ENCODE measurements at regions not wholly inside any gene's neighbourhood (a gene's known extent, or its start where the extent isn't known, plus 50 kb on each side); places are given as distances from the start of the nearest gene placed in this dataset.
A peak's percentile ranks its signal among the peaks of the same experiment; 100 is the strongest.
"Not testable (repeated sequence)": the region's sequence is repeated elsewhere in the genome, so short reads cannot be mapped to it uniquely, and the experiment has no call there.

- no peak for DNase-seq
Measured at GRCh38 chr16:86243571-86244154, 266.7 kb upstream of the FOXF1 start.

DNA sequence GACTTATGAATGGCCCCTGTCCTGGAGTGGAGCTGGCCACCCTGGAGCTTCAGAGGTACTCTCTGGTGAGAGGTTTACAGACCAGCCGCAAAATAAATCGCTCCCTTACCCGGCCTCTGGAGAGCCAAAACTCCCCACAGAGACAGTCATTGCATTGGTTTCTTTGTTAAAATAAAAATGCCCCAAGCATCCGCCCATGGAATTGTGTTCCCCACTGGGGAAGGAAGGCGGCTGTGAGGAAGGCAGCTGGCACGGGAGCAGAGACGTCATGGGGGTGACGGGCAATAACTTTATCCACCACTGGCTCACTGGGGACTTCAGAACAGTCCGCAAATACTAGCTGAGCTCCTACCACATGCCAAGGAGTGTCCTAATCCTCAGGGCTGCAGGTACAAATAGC, 266.2 kb upstream of the FOXF1 start:
- no peak for DNase-seq

GRCh38 chr16:86244936-86245335, 265.4 kb upstream of the FOXF1 start:
- DNase-seq, result no peak

DNA sequence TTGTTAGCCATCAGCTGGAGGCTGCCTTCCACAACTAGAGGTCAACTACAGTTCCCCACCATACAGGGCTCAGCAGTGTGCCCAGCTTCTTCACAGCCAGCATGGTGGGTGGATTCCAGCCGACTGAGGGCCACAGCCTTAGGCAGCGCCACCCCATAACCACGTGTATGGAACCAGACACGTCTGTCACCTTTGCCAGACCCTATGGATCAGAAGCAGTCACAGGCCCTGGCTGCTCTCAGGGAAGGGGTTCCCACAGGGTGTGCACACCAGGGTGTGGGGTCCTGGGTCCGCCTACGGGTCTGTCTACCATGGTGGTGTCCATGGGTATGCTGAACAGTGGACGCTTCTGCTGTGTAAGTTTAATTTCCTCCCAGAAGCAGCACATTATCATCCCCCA, 265.0 kb upstream of the FOXF1 start:
- no peak for DNase-seq

GRCh38 chr16:86245895-86246294, 264.4 kb upstream of the FOXF1 start:
- no peak for DNase-seq

- DNase-seq, result no peak
Measured at GRCh38 chr16:86248310-86248905, 261.9 kb upstream of the FOXF1 start.

GRCh38 chr16:86249631-86250030, 260.7 kb upstream of the FOXF1 start:
- DNase-seq, result no peak

GRCh38 chr16:86251682-86252081, 258.6 kb upstream of the FOXF1 start:
- no peak for DNase-seq

- peak in 1 of 2 experiments; percentile 22 for DNase-seq
Measured at GRCh38 chr16:86252596-86252995, 257.7 kb upstream of the FOXF1 start.

DNA sequence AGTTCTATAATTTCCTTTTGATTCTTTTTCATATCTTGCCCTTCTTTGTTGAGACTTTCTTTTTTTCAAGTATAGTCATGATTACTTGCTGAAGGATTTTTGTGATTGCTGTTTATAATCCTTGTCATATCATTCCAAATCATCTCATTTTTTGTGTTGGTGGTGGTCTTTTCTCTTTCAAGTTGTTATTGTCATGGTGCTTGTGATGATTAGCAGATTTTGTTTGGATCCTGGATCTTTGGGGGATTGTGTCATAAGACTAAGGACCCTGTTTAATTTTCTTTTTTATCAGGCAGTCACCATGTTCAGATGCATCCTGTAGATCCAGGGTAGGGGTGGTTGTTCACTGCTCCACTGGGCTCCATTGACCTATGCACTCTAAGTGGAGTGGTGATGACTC, 254.4 kb upstream of the FOXF1 start:
- DNase-seq, result no peak

- no peak for DNase-seq
Measured at GRCh38 chr16:86256995-86257394, 253.3 kb upstream of the FOXF1 start.

DNA sequence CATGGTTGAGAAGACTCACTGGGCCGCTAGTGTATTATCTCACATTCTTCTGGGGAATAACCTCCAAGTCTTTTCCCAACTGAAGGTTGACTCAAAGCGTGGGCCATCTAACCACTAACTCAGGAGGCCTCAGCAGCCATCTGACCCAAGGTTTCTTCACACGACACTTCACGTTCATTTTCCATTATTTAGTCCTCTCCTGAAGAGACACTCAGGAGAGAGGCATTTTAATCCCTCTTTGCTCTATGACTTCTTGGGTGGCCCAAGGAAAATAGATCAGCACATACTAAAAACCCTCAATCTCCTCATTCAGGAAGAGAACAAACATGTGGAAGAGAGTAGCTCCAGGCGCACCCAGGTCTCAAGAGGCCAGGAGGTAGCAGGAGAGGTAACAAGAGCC, 252.8 kb upstream of the FOXF1 start:
- DNase-seq, result no peak

- DNase-seq, result no peak
Measured at GRCh38 chr16:86258713-86259112, 251.6 kb upstream of the FOXF1 start.

GRCh38 chr16:86259499-86259898, 250.8 kb upstream of the FOXF1 start:
- DNase-seq, result no peak

- no peak for DNase-seq
Measured at GRCh38 chr16:86261379-86261778, 248.9 kb upstream of the FOXF1 start.

DNA sequence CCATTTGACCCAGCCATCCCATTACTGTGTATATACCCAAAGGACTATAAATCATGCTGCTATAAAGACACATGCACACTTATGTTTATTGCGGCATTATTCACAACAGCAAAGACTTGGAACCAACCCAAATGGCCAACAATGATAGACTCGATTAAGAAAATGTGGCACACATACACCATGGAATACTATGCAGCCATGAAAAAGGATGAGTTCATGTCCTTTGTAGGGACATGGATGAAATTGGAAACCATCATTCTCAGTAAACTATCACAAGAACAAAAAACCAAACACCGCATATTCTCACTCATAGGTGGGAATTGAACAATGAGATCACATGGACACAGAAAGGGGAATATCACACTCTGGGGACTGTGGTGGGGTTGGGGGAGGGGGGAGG, 242.7 kb upstream of the FOXF1 start:
- DNase-seq, result not testable (repeated sequence)

GRCh38 chr16:86270696-86271095, 239.6 kb upstream of the FOXF1 start:
- DNase-seq, result no peak

- no peak for DNase-seq
Measured at GRCh38 chr16:86272744-86273143, 237.6 kb upstream of the FOXF1 start.

- no peak for DNase-seq
Measured at GRCh38 chr16:86277221-86277620, 233.1 kb upstream of the FOXF1 start.

- not testable (repeated sequence) for DNase-seq
Measured at GRCh38 chr16:86277859-86278258, 232.5 kb upstream of the FOXF1 start.

- DNase-seq, result no peak
Measured at GRCh38 chr16:86281421-86281820, 228.9 kb upstream of the FOXF1 start.

DNA sequence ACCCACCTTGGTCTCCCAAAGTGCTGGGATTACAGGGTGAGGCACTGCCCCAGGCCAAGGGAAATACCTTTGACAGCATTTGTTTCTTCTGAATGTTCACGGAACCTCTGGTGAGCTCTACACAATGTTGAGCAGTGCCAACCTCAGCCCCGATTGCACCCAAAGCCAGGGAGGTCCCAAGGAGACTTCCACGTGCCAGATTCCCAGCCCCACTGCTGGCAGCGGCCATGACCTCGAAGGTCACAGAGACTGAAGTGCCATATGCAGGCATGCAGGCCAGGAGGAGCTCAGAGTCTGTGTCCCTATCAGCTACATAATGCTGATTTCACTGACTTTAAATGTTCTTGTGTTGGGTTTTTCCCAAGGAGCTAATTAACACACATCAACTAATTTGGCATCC, 226.4 kb upstream of the FOXF1 start:
- no peak for DNase-seq

- DNase-seq, result no peak
Measured at GRCh38 chr16:86285421-86285820, 224.9 kb upstream of the FOXF1 start.

- no peak for DNase-seq
Measured at GRCh38 chr16:86285938-86286921, 224.1 kb upstream of the FOXF1 start.

All from activated T-cell treated with anti-CD3 and anti-CD28 coated beads, Interleukin-2, amount 50 U/mL, for 48 hours (primary cell).